ENCODE measurements at regions not wholly inside any gene's neighbourhood (a gene's known extent, or its start where the extent isn't known, plus 50 kb on each side); places are given as distances from the start of the nearest gene placed in this dataset.

DNA sequence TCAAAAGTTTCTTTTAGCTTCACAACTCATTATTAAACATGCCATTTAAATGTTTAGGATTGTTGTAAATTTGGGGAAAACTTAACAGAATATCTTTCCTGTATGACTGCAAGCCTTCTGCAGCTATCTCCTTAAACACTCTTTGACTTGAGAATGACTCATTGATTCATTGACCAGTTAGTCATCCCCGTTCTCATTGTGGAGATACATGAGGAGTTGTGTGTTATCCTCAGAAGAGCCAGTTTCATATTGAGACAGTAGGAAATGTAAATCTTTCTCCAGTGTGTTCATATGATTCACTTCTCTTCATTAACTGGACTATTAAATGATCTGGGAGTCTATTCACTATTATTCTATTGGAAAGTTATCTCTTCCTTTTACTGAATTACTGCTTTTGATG is 83.0 kb downstream of the CRYGS start:
- WGBS, 5 donors: 55 to 76% (median 63%) methylated on average over 1 of the region's 1 CpG
- no peaks in the 10 kb centered on the region for H3K36me3 ChIP-seq
- intact Hi-C loops (cut with DNase I; ENCODE audit: low total_unique reads): no loop called here
- H3K27ac ChIP-seq: no peak overlapping the region
- peaks cover 0 to 7% (median 0%) of the 10 kb centered on the region in 7 donors for H3K27me3 ChIP-seq (replicated peaks in 1 of 7)
- H3K4me3 ChIP-seq: no peak overlapping the region
- no peaks in the 10 kb centered on the region for H3K9me3 ChIP-seq
- TF ChIP-seq, protein P1, sequence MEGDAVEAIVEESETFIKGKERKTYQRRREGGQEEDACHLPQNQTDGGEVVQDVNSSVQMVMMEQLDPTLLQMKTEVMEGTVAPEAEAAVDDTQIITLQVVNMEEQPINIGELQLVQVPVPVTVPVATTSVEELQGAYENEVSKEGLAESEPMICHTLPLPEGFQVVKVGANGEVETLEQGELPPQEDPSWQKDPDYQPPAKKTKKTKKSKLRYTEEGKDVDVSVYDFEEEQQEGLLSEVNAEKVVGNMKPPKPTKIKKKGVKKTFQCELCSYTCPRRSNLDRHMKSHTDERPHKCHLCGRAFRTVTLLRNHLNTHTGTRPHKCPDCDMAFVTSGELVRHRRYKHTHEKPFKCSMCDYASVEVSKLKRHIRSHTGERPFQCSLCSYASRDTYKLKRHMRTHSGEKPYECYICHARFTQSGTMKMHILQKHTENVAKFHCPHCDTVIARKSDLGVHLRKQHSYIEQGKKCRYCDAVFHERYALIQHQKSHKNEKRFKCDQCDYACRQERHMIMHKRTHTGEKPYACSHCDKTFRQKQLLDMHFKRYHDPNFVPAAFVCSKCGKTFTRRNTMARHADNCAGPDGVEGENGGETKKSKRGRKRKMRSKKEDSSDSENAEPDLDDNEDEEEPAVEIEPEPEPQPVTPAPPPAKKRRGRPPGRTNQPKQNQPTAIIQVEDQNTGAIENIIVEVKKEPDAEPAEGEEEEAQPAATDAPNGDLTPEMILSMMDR (IDR thresholded peaks at IDR 0.05 in 8 of 11, conservative IDR thresholded peaks at IDR 0.05 in 3 of 11): no peak
- no peak for TF ChIP-seq POLR2AphosphoS5 (IDR thresholded peaks at IDR 0.05)
- TF ChIP-seq POLR2A (IDR thresholded peaks at IDR 0.05): no peak
- no peak for DNase-seq
- H3K4me1 ChIP-seq: no peaks in the 10 kb centered on the region

DNA sequence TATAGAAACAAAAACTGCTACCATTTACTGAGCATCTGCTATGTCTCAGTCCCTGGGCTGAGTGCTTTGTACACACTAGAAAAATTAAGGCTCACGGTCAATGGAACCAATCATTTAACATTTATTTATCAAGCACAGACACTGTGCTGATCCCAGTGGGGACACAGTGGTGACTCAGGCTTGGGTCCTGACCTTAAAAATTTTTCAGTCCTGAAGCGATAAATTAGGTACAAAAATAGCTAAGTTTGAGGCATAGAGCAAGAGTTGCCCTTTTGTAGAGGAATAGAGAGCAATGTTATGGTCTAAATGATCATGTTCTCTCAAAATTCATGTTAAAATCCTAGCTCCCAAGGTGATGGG is 85.1 kb downstream of the CRYGS start:
- Histone ChIP-seq H3K27me3 (replicated peaks in 1 of 7) (peaks cover 0 to 7% (median 0%) of the 10 kb centered on the region in 7 donors), H3K4me3 (no peak overlapping the region), H3K9me3 (no peaks in the 10 kb centered on the region), H3K36me3 (no peaks in the 10 kb centered on the region), H3K27ac (no peak overlapping the region), H3K4me1 (no peaks in the 10 kb centered on the region)
- TF ChIP-seq, protein P1 (IDR thresholded peaks at IDR 0.05 in 8 of 11, conservative IDR thresholded peaks at IDR 0.05 in 3 of 11): no peak
- TF ChIP-seq POLR2AphosphoS5 (IDR thresholded peaks at IDR 0.05): no peak
- TF ChIP-seq POLR2A (IDR thresholded peaks at IDR 0.05): no peak
- no peak for DNase-seq
- 73 to 95% (median 89%) methylated on average over 2 of the region's 2 CpGs for WGBS, 5 donors
- intact Hi-C loops (cut with DNase I; ENCODE audit: low total_unique reads): no loop called here

DNA sequence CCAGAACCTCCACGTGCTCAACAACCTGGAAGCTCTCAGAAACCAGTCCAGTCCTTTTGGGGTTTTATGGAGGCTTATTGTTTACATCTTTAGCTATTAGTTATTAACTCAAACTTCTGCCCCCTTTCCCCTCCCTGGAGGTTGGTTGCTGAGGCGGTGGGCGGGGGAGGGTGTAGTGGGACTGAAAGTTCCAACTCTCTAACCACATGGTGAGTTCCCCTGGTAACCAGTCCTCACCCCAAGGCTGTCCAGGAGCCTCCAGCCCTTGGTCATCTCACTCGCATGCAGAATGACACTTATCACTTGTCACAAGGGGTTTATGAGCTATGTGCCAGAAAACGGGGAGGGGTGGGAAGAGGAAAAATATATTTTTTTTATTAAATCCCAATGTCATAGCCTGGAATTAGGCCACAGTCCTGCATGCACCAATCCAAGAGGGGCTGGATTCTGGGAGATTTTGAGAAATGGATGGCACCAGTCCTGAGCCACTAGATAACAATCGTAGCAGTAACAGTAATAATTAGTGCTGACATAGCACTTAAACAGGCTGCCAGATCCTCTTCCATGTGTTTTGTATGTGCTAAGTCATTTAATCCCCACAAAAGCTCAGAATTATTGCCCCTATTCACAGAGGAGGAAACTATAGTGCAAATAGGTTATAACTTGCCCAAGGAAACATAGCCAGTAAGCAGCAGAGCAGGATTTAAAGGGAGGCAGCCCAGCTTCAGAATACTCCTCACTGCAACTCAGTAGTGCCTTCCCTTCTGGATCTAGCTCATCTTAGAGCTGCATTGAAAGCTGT is 85.7 kb downstream of the CRYGS start:
- 81 to 90% (median 85%) methylated on average over 6 of the region's 6 CpGs for WGBS, 5 donors
- Histone ChIP-seq H3K4me3 (no peak overlapping the region), H3K27me3 (replicated peaks in 1 of 7) (peaks cover 0 to 7% (median 0%) of the 10 kb centered on the region in 7 donors), H3K27ac (no peak overlapping the region), H3K4me1 (no peaks in the 10 kb centered on the region), H3K36me3 (no peaks in the 10 kb centered on the region), H3K9me3 (no peaks in the 10 kb centered on the region)
- DNase-seq: no peak
- TF ChIP-seq POLR2A (IDR thresholded peaks at IDR 0.05): no peak
- TF ChIP-seq POLR2AphosphoS5 (IDR thresholded peaks at IDR 0.05): no peak
- TF ChIP-seq, protein P1 (IDR thresholded peaks at IDR 0.05 in 8 of 11, conservative IDR thresholded peaks at IDR 0.05 in 3 of 11): no peak
- intact Hi-C loops (cut with DNase I; ENCODE audit: low total_unique reads): no loop called here

DNA sequence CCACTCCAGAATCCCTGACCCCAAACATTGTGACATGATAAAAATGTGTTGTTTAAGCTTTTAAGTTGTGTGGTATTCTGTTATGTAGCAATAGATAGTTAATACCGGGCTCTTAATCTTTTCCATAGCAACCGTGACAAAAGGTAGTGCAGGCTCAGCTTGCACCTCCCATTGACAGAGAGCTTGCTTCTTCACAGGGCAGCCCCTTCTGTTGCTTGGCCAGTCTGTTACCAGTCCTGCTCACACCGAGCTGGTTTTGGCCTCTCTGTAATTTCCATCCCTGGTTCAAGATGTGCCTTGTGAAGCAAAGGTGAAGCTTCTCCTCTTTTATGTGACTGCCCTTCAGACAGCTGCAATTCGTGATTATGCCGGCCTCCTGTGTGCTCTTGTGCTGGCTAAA is 86.9 kb downstream of the CRYGS start:
- no peak for DNase-seq
- H3K4me3 ChIP-seq: no peak overlapping the region
- no peaks in the 10 kb centered on the region for H3K9me3 ChIP-seq
- intact Hi-C loops (cut with DNase I; ENCODE audit: low total_unique reads): no loop called here
- H3K4me1 ChIP-seq: no peaks in the 10 kb centered on the region
- no peak for TF ChIP-seq POLR2AphosphoS5 (IDR thresholded peaks at IDR 0.05)
- TF ChIP-seq, protein P1 (IDR thresholded peaks at IDR 0.05 in 8 of 11, conservative IDR thresholded peaks at IDR 0.05 in 3 of 11): no peak
- TF ChIP-seq POLR2A (IDR thresholded peaks at IDR 0.05): no peak
- no peak overlapping the region for H3K27ac ChIP-seq
- H3K27me3 ChIP-seq (replicated peaks in 1 of 7): peaks cover 0 to 7% (median 0%) of the 10 kb centered on the region in 7 donors
- H3K36me3 ChIP-seq: no peaks in the 10 kb centered on the region
- 77 to 90% (median 86%) methylated on average over 5 of the region's 5 CpGs for WGBS, 5 donors
